GM19467 (cell line): ENCODE measurements at regions not wholly inside any gene's neighbourhood (a gene's known extent, or its start where the extent isn't known, plus 50 kb on each side); places are given as distances from the start of the nearest gene placed in this dataset.

ENCODE experiments used
- ATAC-seq: cut with Tn5 transposase; IDR thresholded peaks from one replicate; pipeline ENCODE4 v1.9.1; 2021; ENCODE audit warnings: mild to moderate bottlenecking, moderate library complexity; ENCODE audit not compliant: unreplicated experiment

DNA sequence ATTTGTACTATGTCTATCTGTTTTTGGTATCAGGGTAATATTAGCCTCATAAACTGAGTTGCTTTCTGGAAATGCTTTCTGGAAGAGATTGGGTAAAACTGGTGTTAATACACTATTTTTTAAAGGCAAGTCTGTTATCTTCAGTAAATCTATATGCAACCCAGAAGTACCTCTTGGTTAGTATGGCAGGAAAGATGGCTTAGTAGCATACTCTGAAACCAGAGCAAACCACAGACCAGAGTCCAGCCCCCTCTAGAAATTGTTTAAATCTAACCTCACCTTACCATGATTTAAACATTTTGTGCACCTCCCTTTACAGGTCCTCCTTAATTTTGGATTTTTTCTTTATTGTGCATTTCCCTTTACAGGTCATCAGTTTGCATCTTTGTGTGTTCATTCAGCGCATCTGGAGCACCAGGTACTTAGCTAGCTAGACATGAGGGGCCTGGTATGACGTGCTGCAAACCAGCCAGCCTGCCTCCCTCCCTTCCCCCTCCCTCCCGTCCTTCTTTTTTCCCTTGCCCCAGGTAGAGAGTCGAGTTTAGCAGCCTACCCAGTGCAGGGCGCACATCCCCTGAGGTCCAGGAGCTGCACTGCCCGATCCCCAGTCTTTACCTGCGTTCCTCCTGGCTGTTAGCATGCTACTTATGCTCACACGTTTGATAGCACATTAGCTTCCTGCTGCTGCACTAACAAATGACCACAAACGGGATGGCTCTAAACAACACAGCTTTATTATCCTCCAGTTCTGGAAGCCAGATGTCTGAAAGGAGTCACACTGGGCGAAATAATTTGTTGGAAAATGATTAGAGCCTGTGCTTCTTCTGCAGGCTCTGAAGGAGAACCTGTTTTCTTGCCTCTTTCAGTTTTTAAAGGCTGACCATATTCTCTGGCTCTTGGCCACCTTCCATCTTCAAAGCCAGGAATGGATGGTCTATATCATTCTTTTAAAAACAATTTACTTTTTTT, 299.9 kb upstream of the HABP2 start:
- no peak for ATAC-seq

GRCh38 chr10:113259576-113260226, 293.2 kb upstream of the HABP2 start:
- ATAC-seq, result no peak

- ATAC-seq, result no peak
These were observed 291.7 kb upstream of the HABP2 start for GRCh38 chr10:113261161-113261560.

- ATAC-seq, result no peak
These were observed 291.2 kb upstream of the HABP2 start for GRCh38 chr10:113261611-113262091.

DNA sequence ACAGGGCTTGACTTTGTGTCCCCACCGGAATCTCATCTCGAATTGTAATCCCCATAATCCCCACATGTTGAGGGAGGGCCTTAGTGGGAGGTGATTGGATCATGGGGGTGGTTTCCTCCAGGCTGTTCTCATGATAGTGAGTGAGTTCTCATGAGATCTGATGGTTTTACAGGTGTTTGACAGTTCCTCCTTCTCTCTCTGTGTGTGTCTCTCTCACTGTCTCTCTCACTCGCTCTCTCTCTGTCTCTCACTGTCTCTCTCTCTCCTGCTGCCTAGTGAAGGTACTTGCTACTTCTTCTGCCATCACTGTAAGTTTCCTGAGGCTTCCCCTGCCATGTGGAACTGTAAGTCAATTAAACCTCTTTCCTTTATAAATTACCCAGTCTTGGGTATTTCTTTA, 289.8 kb upstream of the HABP2 start:
- ATAC-seq, result no peak

DNA sequence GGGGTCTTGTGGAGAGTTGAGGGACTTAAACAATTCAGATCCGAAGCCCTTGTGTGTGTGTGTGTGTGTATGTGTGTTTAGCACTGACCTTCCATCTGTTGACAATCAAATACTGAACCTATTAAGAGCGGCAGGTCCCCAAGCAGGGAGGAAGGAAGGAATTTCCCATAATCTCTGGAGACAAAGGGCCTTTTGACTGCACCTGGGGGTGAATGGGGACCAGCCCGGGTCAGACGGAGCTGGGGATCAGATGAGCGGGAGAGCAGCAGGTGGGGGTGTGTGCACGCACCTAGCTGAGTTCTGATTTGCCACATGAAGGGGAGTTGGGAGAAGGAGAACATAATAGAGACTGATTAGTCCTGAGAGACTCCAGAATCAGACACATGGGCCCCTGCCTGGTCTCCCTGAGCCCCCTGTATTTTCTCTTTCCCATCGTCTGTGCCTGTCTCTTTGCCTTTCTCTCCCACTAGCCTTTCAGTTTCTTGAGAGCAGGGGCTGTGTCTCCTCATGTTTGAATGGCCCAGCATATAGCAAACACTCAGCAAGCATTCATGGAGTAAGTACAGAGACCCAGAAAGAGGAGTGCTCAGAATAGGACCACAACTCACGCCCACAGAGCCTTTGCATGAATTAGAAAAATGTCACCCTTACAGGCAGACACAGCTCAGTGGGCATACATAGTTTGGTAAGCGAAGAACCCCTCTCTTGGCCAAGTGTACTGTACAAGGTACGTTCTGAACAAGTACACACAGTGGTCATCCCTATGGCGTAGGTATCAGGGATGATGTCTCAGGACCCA, 288.3 kb upstream of the HABP2 start:
- no peak for ATAC-seq

DNA sequence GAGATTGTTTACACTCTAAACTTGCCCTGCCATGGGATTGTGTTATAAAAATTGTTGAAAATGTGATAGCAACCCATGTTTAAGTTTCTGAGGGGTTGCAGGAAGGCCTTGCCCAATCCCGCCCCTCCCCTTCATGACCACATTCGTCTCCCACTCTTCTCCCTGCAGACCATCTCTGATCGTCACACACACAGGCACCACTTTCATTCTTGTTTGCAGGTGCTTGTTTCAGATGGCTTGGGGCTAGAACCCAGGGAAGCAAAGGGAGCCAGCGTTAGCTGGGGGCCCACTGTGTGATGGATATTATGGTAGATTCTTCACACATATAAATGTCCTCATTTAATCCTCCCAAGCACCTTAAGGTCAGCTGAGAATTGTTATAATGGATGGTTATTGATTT, 286.7 kb upstream of the HABP2 start:
- no peak for ATAC-seq

DNA sequence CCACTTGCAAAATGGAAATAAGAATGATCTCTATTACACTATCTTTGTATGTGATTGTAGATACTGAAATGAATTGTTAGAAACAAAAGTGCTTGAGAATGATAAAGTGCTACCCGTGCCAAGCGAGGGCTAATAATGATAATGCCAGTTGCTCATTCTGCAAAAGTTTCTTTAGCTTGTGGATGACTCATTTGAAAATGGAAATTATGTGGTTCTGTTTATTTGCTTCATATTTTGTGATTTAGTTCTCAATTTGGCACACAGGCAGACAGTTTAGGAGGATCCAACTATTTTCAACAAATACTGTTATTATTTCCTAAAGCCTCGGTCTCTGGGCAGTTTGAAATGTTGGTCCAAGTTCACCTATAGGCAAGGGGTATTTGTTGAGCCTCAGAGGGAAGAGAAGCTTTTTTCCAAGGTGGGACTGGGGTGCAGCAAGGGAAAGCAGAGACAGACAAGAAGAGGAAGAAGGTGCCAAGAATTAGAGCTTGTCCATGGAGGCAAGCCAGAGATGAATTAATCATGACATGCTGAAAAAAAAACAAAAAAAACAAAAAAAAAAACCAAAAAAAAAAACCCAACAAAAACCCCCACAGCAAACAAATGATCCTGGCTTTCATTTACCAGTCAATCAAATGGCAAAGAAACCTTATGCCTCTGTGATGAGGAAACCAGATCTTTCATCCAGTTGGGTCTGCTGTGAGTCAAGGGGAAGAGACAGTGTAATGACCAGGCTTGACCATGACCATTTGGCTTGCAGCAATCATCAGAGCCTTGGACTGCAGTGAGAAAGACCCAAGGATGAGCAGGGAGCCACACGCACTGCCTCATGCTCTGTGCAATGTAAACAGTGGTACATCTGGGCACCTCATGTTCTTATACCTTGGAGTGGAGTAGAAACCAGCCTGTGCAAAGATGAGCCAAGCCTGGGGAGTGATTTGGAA, 285.0 kb upstream of the HABP2 start:
- ATAC-seq, result no peak

GRCh38 chr10:113269333-113269732, 283.5 kb upstream of the HABP2 start:
- ATAC-seq, result no peak

- ATAC-seq, result no peak
These were observed 280.3 kb upstream of the HABP2 start for GRCh38 chr10:113272511-113272910.

DNA sequence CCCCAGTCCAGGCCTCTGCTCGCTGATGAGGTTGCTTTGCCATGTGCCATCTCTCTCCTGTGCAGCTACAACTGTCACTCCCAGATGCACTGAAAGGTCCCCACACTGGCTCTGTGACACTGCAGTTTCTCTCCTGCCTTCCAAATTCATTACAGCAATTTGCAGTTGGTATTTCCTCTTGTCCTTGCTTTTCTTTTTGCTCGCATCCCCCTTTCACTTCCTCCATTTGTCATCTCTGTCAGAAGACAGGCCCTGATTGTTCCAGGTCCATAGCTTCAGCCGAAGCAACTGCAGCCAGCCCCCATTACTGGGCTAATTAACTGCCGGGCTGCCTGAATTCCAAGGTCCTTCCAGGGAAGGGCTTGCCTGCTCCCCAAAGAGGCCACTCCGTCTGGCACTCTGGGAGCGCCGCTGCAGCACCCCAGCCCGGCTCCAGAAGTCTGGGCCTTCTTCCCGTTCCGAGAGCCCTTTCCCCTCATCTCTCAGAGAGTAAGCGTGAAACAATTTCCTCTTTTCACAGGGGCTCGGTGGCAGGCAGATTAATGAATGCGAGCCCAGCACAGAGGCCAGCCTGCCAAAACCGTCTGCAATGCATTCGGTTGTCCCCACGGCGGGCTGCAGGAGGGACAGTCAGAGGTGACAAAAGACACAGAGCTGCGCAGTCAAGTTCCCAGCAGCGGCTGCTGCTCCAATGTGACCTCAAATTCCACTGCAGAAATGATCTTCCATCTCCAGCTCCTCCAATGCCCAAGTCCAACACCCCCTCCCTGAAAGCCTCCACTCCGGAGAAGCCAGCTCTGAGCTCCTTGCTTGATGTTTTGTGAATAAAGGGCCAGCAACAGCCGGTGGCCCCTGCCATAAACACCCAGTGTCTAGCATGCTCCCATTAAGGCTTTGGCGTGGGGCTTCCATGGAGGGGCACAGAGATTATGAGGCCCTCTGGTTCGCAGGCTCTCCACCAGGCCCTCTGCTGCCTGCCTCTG, 279.4 kb upstream of the HABP2 start:
- ATAC-seq, result no peak

- no peak for ATAC-seq
These were observed 278.6 kb upstream of the HABP2 start for GRCh38 chr10:113274176-113274829.

- ATAC-seq, result no peak
These were observed 274.6 kb upstream of the HABP2 start for GRCh38 chr10:113278221-113278620.

DNA sequence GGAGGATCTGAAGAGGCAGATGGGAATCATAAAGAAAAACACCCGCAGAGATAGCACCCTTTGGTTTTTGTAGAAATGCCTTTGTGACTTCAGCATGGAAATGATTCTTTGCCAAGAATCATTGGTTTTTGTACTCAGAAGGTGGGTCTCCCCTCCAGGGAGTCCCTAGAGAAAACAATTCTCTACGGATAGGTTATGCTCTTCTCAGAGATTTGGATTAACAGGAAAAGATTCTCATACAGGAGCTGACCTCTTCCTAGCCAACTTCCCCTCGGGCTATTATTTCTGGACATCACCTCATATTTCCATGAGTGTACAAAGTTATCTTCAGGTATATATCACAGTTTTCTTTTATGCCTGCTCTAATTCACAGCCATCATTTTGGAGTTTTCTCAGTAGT, 274.2 kb upstream of the HABP2 start:
- no peak for ATAC-seq

GRCh38 chr10:113279262-113279661, 273.6 kb upstream of the HABP2 start:
- no peak for ATAC-seq

DNA sequence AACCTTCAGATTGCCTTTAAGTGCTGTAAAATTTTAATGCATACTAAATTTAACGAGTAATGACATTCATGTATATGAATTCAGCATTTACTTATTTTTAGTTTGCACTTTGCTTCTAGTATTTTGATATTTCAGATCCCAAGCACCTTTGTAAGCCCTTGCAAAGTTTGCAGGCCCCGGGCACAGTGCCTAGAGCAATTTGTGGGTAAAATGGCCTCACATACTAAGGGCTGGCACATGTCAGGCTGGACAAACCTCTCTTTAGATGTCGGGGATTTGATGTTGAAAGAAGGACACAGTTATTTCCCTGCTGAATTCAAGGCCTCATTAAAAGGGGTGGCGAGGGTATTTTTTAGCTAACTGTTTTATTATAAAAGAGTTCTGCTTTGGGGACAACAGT, 270.3 kb upstream of the HABP2 start:
- no peak for ATAC-seq

- no peak for ATAC-seq
These were observed 269.7 kb upstream of the HABP2 start for GRCh38 chr10:113283189-113283588.

GRCh38 chr10:113284635-113285034, 268.2 kb upstream of the HABP2 start:
- no peak for ATAC-seq
